B cell (primary cell): ENCODE measurements at regions not wholly inside any gene's neighbourhood (a gene's known extent, or its start where the extent isn't known, plus 50 kb on each side); places are given as distances from the start of the nearest gene placed in this dataset.
"Not testable (repeated sequence)": the region's sequence is repeated elsewhere in the genome, so short reads cannot be mapped to it uniquely, and the experiment has no call there.

Source experiments
- ATAC-seq: fragments of 200-7000 bp; cut with Tn5 transposase; one replicate; pipeline ENCODE4 v1.10.0; 2021; ENCODE audit warnings: low read depth, mild to moderate bottlenecking, moderate number of reproducible peaks, moderate library complexity
- CTCF ChIA-PET: fragments of 350-600 bp; sonication (Branson Sonifier 250); formaldehyde crosslinking; loops from one replicate; lab custom pipeline; 2021; ENCODE audit warnings: antibody characterized with exemption, inconsistent platforms; lab: Charles Lee
- POLR2A ChIA-PET: fragments of 350-600 bp; sonication (Branson Sonifier 250); formaldehyde crosslinking; loops from one replicate; lab custom pipeline; 2021; ENCODE audit warnings: antibody characterized with exemption; lab: Charles Lee
- DNase-seq: peaks from one replicate; pipeline ENCODE4 v3.0.0; 2013
- H2AFZ ChIP-seq: 2 replicates; pipeline ENCODE4 v1.6.1; 2012; ENCODE audit warnings: mild to moderate bottlenecking, low read depth, low read length; ENCODE audit not compliant: insufficient read depth, poor library complexity, severe bottlenecking
- H3K27ac ChIP-seq, 2 donors: 1 replicate in 1 of 2; 2 replicates in 1 of 2; pipeline ENCODE4 v1.5.1; 2012 to 2013; ENCODE audit warnings: low read length in 2 of 2, mild to moderate bottlenecking in 2 of 2, moderate library complexity in 1 of 2
- H3K27me3 ChIP-seq, 4 experiments: fragments of 200-600 bp in 1 of 4; sonication (generic) in 1 of 4; replicated peaks in 1 of 4; 1 replicate in 2 of 4; 2 replicates in 2 of 4; pipeline versions ENCODE4 v1.6.1 to v1.7.0; 2013 to 2016; ENCODE audit warnings: low read length in 3 of 4, mild to moderate bottlenecking in 2 of 4, mixed read lengths in 1 of 4, moderate library complexity in 1 of 4; ENCODE audit not compliant: insufficient read depth in 4 of 4, control insufficient read depth in 3 of 4; ENCODE audit errors: control extremely low read depth in 1 of 4
- H3K36me3 ChIP-seq, 2 experiments: replicated peaks in 1 of 2; 1 replicate in 1 of 2; 2 replicates in 1 of 2; pipeline versions ENCODE4 v1.6.1 to v1.7.1; 2013; ENCODE audit warnings: low read length in 1 of 2; ENCODE audit not compliant: insufficient read depth in 2 of 2, control insufficient read depth in 1 of 2; ENCODE audit errors: control extremely low read depth in 1 of 2, extremely low read depth in 1 of 2
- H3K4me1 ChIP-seq, 2 donors: fragments of 200-600 bp in 1 of 2; sonication (generic) in 1 of 2; 1 replicate in 1 of 2; 2 replicates in 1 of 2; pipeline versions ENCODE4 v1.5.1 to v1.6.1; 2013 to 2017; ENCODE audit warnings: low read length in 2 of 2; ENCODE audit not compliant: control insufficient read depth in 2 of 2, insufficient read depth in 2 of 2
- H3K4me2 ChIP-seq: replicated peaks from 2 replicates; pipeline ENCODE3; 2012; ENCODE audit warnings: mild to moderate bottlenecking, low read depth, low read length; ENCODE audit not compliant: poor library complexity, severe bottlenecking
- H3K4me3 ChIP-seq, 5 experiments: fragments of 200-600 bp in 1 of 5; sonication (generic) in 1 of 5; 1 replicate in 3 of 5; 2 replicates in 2 of 5; pipeline versions ENCODE4 v1.5.1 to v1.7.0; 2011 to 2016; ENCODE audit warnings: low read length in 4 of 5, mild to moderate bottlenecking in 4 of 5, low read depth in 2 of 5, control low read depth in 1 of 5, moderate library complexity in 1 of 5; ENCODE audit not compliant: insufficient read depth in 1 of 5; ENCODE audit errors: control extremely low read depth in 1 of 5, extremely low read depth in 1 of 5
- H3K79me2 ChIP-seq: fragments of 200-600 bp; sonication (generic); one replicate; pipeline ENCODE4 v1.6.0; 2016; ENCODE audit warnings: low read length; ENCODE audit not compliant: control insufficient read depth, insufficient read depth
- H3K9ac ChIP-seq: fragments of 200-600 bp; sonication (generic); 2 replicates; pipeline ENCODE4 v1.6.1; 2017; ENCODE audit warnings: mild to moderate bottlenecking, low read length, moderate library complexity
- H3K9me3 ChIP-seq, 3 donors: one replicate each; pipeline versions ENCODE4 v1.6.1 to v1.7.1; 2013; ENCODE audit warnings: low read length in 2 of 3; ENCODE audit not compliant: control insufficient read depth in 2 of 3, insufficient read depth in 1 of 3; ENCODE audit errors: control extremely low read depth in 1 of 3
- H4K20me1 ChIP-seq: 2 replicates; pipeline ENCODE4 v1.6.0; 2012; ENCODE audit warnings: mild to moderate bottlenecking, low read length; ENCODE audit not compliant: insufficient read depth, control insufficient read depth, poor library complexity, severe bottlenecking
- H3K27ac Mint-ChIP-seq: one replicate; pipeline ENCODE4 v1.8.0; 2021; ENCODE audit warnings: mixed read lengths
- H3K27me3 Mint-ChIP-seq: one replicate; pipeline ENCODE4 v1.8.0; 2021; ENCODE audit warnings: mixed read lengths
- H3K4me1 Mint-ChIP-seq: one replicate; pipeline ENCODE4 v1.8.0; 2021; ENCODE audit warnings: mixed read lengths
- H3K4me3 Mint-ChIP-seq: one replicate; pipeline ENCODE4 v1.8.0; 2021; ENCODE audit warnings: mixed read lengths
- H3K9me3 Mint-ChIP-seq: one replicate; pipeline ENCODE4 v1.8.0; 2022; ENCODE audit warnings: mixed read lengths; ENCODE audit not compliant: insufficient read depth
- EZH2 ChIP-seq: IDR thresholded peaks from 2 replicates; pipeline ENCODE4 v1.6.1; 2012; ENCODE audit warnings: borderline replicate concordance, low read depth, mild to moderate bottlenecking, moderate library complexity, low read length; ENCODE audit not compliant: insufficient read depth, poor library complexity, severe bottlenecking
- WGBS: methylation state at CpG from one replicate; pipeline ENCODE4 v1.1.5; 2013; ENCODE audit warnings: missing lambda C conversion rate; ENCODE audit not compliant: insufficient coverage; 5-methylcytosine and 5-hydroxymethylcytosine counted together
- intact Hi-C: fragments of 100-400 bp; cut with micrococcal nuclease; formaldehyde crosslinking; loops from one replicate; pipeline ENCODE4 v1.10.0; 2022
- TF ChIP-seq, protein P1 (sequence below): fragments of 200-600 bp; IDR thresholded peaks from one replicate; pipeline ENCODE4 v1.8.0; 2022; ENCODE audit warnings: antibody characterized with exemption, mild to moderate bottlenecking

DNA sequence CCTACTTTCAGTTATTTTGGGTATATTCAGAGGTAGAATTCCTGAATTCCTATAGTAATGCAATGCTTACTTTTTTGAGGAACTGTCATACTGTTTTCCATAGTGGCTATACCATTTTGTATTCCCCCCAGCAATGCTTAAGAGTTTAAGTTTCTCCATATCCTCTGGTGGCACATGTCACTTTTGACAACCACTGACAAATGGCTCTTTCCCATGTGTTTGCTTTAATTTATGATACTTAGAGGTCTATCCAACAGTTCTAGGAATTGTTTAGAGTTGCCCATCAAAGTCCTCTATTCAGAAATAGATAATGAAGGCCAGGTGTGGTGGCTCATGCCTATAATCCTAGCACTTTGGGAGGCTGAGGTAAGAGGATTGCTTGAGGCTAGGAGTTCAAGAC lies 128.9 kb upstream of the CFAP20DC start:
- Mint-ChIP-seq H3K27me3 (peaks cover 21% of the 10 kb centered on the region), H3K4me1 (no peaks in the 10 kb centered on the region), H3K4me3 (no peak overlapping the region), H3K27ac (no peak overlapping the region), H3K9me3 (no peaks in the 10 kb centered on the region)
- H3K4me2 ChIP-seq, result no peak overlapping the region
- no peak overlapping the region for H3K4me3 ChIP-seq
- CTCF ChIA-PET, result no interaction called here
- no peaks in the 10 kb centered on the region for H3K27me3 ChIP-seq
- no peak overlapping the region for H3K9ac ChIP-seq
- H3K79me2 ChIP-seq, result no peaks in the 10 kb centered on the region
- TF ChIP-seq, protein P1, sequence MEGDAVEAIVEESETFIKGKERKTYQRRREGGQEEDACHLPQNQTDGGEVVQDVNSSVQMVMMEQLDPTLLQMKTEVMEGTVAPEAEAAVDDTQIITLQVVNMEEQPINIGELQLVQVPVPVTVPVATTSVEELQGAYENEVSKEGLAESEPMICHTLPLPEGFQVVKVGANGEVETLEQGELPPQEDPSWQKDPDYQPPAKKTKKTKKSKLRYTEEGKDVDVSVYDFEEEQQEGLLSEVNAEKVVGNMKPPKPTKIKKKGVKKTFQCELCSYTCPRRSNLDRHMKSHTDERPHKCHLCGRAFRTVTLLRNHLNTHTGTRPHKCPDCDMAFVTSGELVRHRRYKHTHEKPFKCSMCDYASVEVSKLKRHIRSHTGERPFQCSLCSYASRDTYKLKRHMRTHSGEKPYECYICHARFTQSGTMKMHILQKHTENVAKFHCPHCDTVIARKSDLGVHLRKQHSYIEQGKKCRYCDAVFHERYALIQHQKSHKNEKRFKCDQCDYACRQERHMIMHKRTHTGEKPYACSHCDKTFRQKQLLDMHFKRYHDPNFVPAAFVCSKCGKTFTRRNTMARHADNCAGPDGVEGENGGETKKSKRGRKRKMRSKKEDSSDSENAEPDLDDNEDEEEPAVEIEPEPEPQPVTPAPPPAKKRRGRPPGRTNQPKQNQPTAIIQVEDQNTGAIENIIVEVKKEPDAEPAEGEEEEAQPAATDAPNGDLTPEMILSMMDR, result no peak
- no peak for TF ChIP-seq EZH2
- H3K27ac ChIP-seq, result no peak overlapping the region
- no peak overlapping the region for H2AFZ ChIP-seq
- no peaks in the 10 kb centered on the region for H4K20me1 ChIP-seq
- no peak for DNase-seq
- H3K36me3 ChIP-seq, result no peaks in the 10 kb centered on the region
- intact Hi-C loops, result no loop called here
- no peaks in the 10 kb centered on the region for H3K9me3 ChIP-seq
- POLR2A ChIA-PET, result no interaction called here
- no peaks in the 10 kb centered on the region for H3K4me1 ChIP-seq
- ATAC-seq, result no peak

DNA sequence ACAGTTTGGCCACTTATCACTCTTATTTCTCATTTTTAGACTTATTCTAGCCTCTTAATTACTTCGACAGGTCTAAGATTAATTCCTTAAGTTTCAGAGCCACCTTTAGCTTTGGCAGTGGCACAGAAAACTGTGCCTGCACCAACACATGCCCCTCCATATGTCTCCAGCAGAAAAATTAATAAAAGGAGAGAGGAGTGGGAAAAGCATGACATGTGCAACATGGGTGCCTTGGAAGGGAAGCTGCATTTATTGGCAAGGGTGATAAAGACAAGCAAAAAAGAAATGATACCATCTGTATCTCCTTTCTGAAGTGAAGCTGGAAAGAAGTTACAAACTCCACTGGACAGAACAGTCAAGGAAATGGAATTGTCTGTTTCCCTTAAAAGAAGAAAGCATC lies 121.7 kb upstream of the CFAP20DC start:
- ChIA-PET CTCF (no interaction called here), POLR2A (no interaction called here)
- Histone ChIP-seq H3K36me3 (no peaks in the 10 kb centered on the region), H3K27me3 (no peaks in the 10 kb centered on the region), H3K4me1 (no peaks in the 10 kb centered on the region), H4K20me1 (no peaks in the 10 kb centered on the region), H3K4me2 (no peak overlapping the region), H3K9me3 (no peaks in the 10 kb centered on the region), H2AFZ (no peak overlapping the region), H3K27ac (no peak overlapping the region), H3K4me3 (no peak overlapping the region), H3K79me2 (no peaks in the 10 kb centered on the region), H3K9ac (no peak overlapping the region)
- Mint-ChIP-seq H3K4me1 (no peaks in the 10 kb centered on the region), H3K9me3 (no peaks in the 10 kb centered on the region), H3K27ac (no peak overlapping the region), H3K27me3 (peaks cover under 1% of the 10 kb centered on the region), H3K4me3 (no peak overlapping the region)
- ATAC-seq (no peak), DNase-seq (no peak)
- WGBS, result no CpG with 5 or more reads among the region's 1 CpG
- TF ChIP-seq, protein P1, result no peak
- no peak for TF ChIP-seq EZH2
- intact Hi-C loops, result no loop called here

DNA sequence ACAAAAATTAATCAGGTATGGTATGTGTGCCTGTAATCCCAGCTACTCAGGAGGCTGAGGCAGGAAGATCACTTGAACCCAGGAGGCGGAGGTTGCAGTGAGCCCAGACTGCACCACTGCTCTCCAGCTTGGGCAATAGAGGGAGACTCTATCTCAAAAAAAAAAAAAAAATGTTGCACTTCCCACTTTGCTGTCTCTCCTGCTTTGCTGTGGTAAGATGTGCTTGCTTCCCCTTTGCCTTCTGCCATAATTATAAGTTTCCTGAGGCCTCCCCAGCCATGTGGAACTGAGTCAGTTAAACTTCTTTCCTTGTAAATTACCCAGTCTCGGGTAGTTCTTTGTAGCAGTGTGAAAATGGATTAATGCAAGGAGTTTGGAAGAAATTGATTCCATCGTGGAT lies 120.3 kb upstream of the CFAP20DC start:
- H3K36me3 ChIP-seq, H4K20me1 ChIP-seq, H3K27me3 ChIP-seq, ATAC-seq, H3K9me3 ChIP-seq, H3K27ac Mint-ChIP-seq, CTCF ChIA-PET, POLR2A ChIA-PET, H3K4me1 Mint-ChIP-seq, H3K4me1 ChIP-seq, H3K4me3 Mint-ChIP-seq, DNase-seq, H2AFZ ChIP-seq, H3K27ac ChIP-seq, H3K4me3 ChIP-seq, H3K9ac ChIP-seq, H3K4me2 ChIP-seq, intact Hi-C loops, H3K79me2 ChIP-seq, H3K9me3 Mint-ChIP-seq, H3K27me3 Mint-ChIP-seq: not testable (repeated sequence)
- 92% methylated on average over 1 of the region's 3 CpGs for WGBS
